Esophagus squamous epithelium (tissue), 5 donors: ENCODE measurements at regions not wholly inside any gene's neighbourhood (a gene's known extent, or its start where the extent isn't known, plus 50 kb on each side); places are given as distances from the start of the nearest gene placed in this dataset.

Experiments used
- DNase-seq: peaks from one replicate; lab custom pipeline; 2025; lab: John Stamatoyannopoulos, UW
- H3K27ac ChIP-seq, 4 donors: fragments of 200-600 bp; sonication (generic); one replicate each; pipeline ENCODE4 v1.5.1; 2016 to 2019; ENCODE audit warnings: mild to moderate bottlenecking in 1 of 4
- H3K27me3 ChIP-seq, 4 donors: fragments of 200-600 bp; sonication (generic); 1 replicate in 3 of 4; 2 replicates in 1 of 4; pipeline versions ENCODE4 v1.5.1 to v1.6.0; 2017 to 2021; ENCODE audit warnings: antibody characterized with exemption in 1 of 4
- H3K36me3 ChIP-seq, 3 donors: fragments of 200-600 bp; sonication (generic); one replicate each; pipeline ENCODE4 v1.5.1; 2016 to 2019
- H3K4me1 ChIP-seq, 3 donors: fragments of 200-600 bp; sonication (generic); one replicate each; pipeline ENCODE4 v1.5.1; 2017 to 2019
- H3K4me3 ChIP-seq, 4 donors: fragments of 200-600 bp; sonication (generic); 1 replicate in 3 of 4; 2 replicates in 1 of 4; pipeline ENCODE4 v1.5.1; 2016 to 2019; ENCODE audit warnings: mild to moderate bottlenecking in 2 of 4, moderate library complexity in 1 of 4
- H3K9me3 ChIP-seq, 3 donors: fragments of 200-600 bp; sonication (generic); one replicate each; pipeline ENCODE4 v1.5.1; 2016 to 2019
- CTCF ChIP-seq, 6 experiments: fragments of 450-650 bp in 4 of 6; fragments of 200-600 bp in 2 of 6; sonication (generic) in 2 of 6; IDR thresholded peaks; one replicate each; pipeline ENCODE4 v1.5.1; 2016 to 2019; ENCODE audit warnings: antibody characterized with exemption in 6 of 6, mild to moderate bottlenecking in 4 of 6, moderate library complexity in 4 of 6
- POLR2A ChIP-seq, 4 donors: fragments of 450-650 bp; IDR thresholded peaks; one replicate each; pipeline ENCODE4 v1.6.1; 2017; ENCODE audit warnings: antibody characterized with exemption in 4 of 4, mild to moderate bottlenecking in 4 of 4, moderate library complexity in 3 of 4
- WGBS, 2 donors: methylation state at CpG; one replicate each; pipeline ENCODE4 v1.1.5; 2018; 5-methylcytosine and 5-hydroxymethylcytosine counted together
- intact Hi-C: fragments of 100-400 bp; cut with DNase I; formaldehyde crosslinking; loops from one replicate; pipeline ENCODE4 v1.15.0; 2022
- donor health status: DM: yes; HTN: yes; CAD: no.

GRCh38 chr10:69686866-69687265, 56.8 kb downstream of the FAM241B start:
- DNase-seq = no peak
- no peaks in the 10 kb centered on the region for H3K36me3 ChIP-seq
- peak overlapping the region in 2 of 4 donors; percentile 88 to 94 for H3K27ac ChIP-seq
- H3K9me3 ChIP-seq = no peaks in the 10 kb centered on the region
- TF ChIP-seq POLR2A (IDR thresholded peaks at IDR 0.05) (no peak), CTCF (IDR thresholded peaks at IDR 0.05) (no peak)
- H3K4me3 ChIP-seq = no peak overlapping the region
- 33 to 88% methylated on average over 1 of the region's 2 CpGs for WGBS, 2 donors
- no peaks in the 10 kb centered on the region for H3K27me3 ChIP-seq
- intact Hi-C loops = no loop called here
- peaks cover 0 to 59% (median 25%) of the 10 kb centered on the region in 3 donors for H3K4me1 ChIP-seq

GRCh38 chr10:69687426-69687825, 57.4 kb downstream of the FAM241B start:
- Histone ChIP-seq H3K27me3 (no peaks in the 10 kb centered on the region), H3K4me3 (no peak overlapping the region), H3K36me3 (no peaks in the 10 kb centered on the region), H3K9me3 (no peaks in the 10 kb centered on the region), H3K27ac (no peak overlapping the region), H3K4me1 (peaks cover 0 to 57% (median 25%) of the 10 kb centered on the region in 3 donors)
- DNase-seq = no peak
- TF ChIP-seq CTCF (IDR thresholded peaks at IDR 0.05) = no peak
- no peak for TF ChIP-seq POLR2A (IDR thresholded peaks at IDR 0.05)
- WGBS, 2 donors = no CpG with 5 or more reads among the region's 2 CpGs
- intact Hi-C loops = no loop called here

GRCh38 chr10:69692267-69692666, 62.2 kb downstream of the FAM241B start:
- no peak for TF ChIP-seq POLR2A (IDR thresholded peaks at IDR 0.05)
- TF ChIP-seq CTCF (IDR thresholded peaks at IDR 0.05) = no peak
- Histone ChIP-seq H3K36me3 (no peaks in the 10 kb centered on the region), H3K4me3 (no peak overlapping the region), H3K9me3 (no peaks in the 10 kb centered on the region), H3K27me3 (no peaks in the 10 kb centered on the region), H3K27ac (no peak overlapping the region), H3K4me1 (peaks cover 0 to 12% (median 0%) of the 10 kb centered on the region in 3 donors)
- intact Hi-C loops = no loop called here
- DNase-seq = no peak
- WGBS, 2 donors = 79 to 83% methylated on average over 6 of the region's 6 CpGs

- Histone ChIP-seq H3K4me1 (peaks cover 0 to 7% (median 0%) of the 10 kb centered on the region in 3 donors), H3K27ac (no peak overlapping the region), H3K4me3 (no peak overlapping the region), H3K9me3 (no peaks in the 10 kb centered on the region), H3K36me3 (no peaks in the 10 kb centered on the region), H3K27me3 (no peaks in the 10 kb centered on the region)
- DNase-seq = no peak
- intact Hi-C loops = no loop called here
- 85 to 92% methylated on average over 6 of the region's 6 CpGs for WGBS, 2 donors
- TF ChIP-seq POLR2A (IDR thresholded peaks at IDR 0.05) = no peak
- TF ChIP-seq CTCF (IDR thresholded peaks at IDR 0.05) = no peak
Observed at GRCh38 chr10:69692891-69693290, 62.8 kb downstream of the FAM241B start.

- intact Hi-C loops = no loop called here
- TF ChIP-seq CTCF (IDR thresholded peaks at IDR 0.05) (no peak), POLR2A (IDR thresholded peaks at IDR 0.05) (no peak)
- Histone ChIP-seq H3K27ac (no peak overlapping the region), H3K27me3 (no peaks in the 10 kb centered on the region), H3K4me3 (no peak overlapping the region), H3K9me3 (no peaks in the 10 kb centered on the region), H3K36me3 (no peaks in the 10 kb centered on the region), H3K4me1 (no peaks in the 10 kb centered on the region)
- no peak for DNase-seq
Observed at GRCh38 chr10:69693886-69694285, 63.8 kb downstream of the FAM241B start.
